ENCODE measurements at regions not wholly inside any gene's neighbourhood (a gene's known extent, or its start where the extent isn't known, plus 50 kb on each side); places are given as distances from the start of the nearest gene placed in this dataset.

DNA sequence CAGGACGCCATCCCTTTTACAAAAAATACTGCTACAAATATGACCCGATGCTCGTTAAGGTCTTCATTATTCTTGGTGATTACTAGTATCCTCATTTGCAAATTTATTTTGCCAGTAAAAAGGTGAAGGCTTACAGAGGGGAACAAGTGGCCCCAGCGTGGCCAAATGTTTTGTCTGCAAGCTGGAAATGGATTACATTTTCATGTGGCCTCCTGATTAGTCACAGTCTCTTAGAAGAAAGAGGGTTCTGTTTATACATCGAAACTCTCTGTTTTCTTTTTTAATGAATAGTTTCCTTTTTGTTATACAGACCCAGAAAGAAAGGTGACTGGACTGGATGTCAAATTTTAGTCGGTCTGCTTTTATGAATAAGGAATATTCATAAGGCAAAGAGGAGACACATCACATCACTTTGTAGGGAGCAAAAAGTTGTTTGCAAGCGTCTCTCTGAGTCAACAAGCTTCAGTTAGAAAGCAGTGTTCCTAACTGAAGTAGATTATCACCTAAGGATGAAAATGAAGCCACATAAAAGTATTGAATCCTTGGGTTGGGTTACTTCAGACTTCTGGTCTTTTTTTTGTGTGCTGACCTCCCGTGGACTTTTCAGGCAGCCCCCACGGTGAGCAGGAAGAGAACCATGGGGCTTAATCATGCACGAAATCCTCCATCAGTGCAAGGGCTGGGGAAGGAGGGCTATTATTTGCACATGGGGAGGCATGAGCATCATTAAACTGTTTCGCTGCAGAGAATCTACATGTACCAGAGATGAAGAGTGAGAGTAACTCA, 125.6 kb downstream of the ARSF start:
- TF ChIP-seq, protein P1, sequence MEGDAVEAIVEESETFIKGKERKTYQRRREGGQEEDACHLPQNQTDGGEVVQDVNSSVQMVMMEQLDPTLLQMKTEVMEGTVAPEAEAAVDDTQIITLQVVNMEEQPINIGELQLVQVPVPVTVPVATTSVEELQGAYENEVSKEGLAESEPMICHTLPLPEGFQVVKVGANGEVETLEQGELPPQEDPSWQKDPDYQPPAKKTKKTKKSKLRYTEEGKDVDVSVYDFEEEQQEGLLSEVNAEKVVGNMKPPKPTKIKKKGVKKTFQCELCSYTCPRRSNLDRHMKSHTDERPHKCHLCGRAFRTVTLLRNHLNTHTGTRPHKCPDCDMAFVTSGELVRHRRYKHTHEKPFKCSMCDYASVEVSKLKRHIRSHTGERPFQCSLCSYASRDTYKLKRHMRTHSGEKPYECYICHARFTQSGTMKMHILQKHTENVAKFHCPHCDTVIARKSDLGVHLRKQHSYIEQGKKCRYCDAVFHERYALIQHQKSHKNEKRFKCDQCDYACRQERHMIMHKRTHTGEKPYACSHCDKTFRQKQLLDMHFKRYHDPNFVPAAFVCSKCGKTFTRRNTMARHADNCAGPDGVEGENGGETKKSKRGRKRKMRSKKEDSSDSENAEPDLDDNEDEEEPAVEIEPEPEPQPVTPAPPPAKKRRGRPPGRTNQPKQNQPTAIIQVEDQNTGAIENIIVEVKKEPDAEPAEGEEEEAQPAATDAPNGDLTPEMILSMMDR (IDR thresholded peaks at IDR 0.05), result no peak
- no peak for TF ChIP-seq POLR2A (IDR thresholded peaks at IDR 0.05)

All from lower leg skin (tissue), 3 donors.